ENCODE measurements at regions not wholly inside any gene's neighbourhood (a gene's known extent, or its start where the extent isn't known, plus 50 kb on each side); places are given as distances from the start of the nearest gene placed in this dataset.

DNA sequence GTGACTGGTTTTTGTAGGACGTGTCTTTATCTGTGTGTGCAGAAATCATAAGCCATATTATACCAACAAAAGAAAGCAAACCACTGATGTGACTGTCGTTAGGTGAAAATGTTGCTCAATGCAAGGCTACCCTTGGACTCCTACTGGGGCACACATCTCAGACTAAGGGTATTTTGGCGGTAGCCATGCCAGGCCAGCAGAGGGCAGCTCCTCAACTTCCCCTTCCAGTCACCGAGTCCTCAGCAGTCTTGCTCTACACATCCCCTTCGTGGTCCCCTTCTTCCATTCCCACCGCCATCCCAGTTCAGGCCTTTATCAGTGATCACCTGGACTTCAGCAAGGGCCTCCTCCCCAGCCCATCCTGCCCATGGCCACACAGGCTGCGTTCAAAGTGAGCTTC lies 113.7 kb upstream of the GGTLC1 start:
- no peak for DNase-seq

DNA sequence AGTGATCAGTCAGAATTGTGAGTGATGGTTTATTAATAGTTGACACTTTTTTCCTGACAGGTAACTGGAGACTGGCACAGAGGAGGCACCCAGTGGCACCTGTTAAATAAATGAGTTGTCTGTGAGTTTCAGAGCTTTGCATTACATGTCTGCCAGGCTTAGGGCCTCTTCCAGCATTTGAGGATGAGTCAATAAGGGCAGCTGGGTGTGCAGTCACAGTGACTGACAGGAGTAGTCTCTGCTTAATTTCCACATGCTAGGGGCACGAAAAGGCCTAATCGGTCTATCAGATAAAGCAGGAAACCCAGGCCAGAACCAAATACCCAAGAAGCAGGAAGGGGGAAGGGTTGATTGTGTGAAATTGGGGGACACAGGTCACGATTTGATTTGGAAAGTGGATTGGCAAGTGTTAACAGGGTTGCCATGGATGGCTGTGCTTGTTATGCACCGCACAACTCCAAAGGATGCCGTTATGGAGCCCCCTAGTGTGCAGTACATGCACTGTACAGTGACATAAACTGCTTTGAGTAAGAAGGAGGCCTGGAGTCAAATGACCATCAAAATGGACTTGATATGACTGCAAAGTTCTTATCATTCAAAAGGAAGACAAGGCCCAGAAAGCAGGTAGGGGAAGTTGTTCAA lies 111.9 kb upstream of the GGTLC1 start:
- DNase-seq, result peak; percentile 33

DNA sequence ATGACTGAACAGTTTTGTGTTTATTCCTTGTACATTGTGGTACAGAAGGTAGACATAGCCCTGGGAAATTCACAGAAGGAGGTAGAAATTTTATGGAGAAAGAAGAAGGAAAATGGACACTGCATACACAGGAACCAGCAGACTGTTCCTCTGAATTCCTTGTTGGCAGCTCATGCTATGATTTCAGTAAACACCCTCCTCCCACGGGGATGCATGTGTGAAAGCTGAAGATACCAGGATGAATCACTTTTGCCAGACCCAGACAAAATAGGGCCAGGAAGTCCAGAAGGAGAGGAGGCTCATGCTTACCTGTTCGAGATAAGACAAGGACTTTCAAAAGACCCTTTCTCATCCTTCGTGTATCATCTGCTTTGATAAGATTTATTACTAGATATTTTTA lies 110.3 kb upstream of the GGTLC1 start:
- no peak for DNase-seq

DNA sequence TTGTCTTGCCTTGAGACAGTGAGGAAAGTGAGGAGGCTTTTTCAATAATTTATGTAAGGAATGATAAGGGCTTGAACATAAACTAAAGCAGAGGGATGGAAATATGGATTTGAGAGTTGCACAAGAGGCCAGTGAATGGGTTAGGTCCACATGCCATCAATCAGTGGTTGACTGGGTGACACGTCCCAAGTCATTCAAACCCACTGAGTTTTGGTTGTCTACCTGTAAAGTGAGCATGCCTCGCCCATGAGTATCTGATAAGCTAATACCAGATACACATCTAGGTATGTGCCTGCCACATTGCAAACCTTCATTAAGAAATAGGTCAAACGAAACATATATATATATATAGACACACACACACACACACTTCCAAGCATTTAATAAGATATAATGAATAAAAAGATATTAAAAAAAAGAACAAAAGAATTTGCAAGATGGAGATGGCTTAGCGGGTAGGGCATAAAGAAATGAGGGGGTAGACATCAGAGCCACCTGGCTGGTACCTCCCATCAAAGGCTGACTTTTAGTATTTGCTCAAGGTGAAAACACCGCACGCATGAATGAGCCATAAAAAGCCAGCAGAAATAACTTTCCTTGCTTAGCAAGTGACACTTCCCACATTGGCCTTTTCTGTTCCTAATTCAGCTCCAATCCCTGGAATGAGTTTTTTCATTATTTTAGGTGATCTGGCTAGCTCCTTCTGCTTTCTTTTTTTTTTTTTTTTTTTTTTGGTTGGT lies 109.1 kb upstream of the GGTLC1 start:
- DNase-seq, result no peak

DNA sequence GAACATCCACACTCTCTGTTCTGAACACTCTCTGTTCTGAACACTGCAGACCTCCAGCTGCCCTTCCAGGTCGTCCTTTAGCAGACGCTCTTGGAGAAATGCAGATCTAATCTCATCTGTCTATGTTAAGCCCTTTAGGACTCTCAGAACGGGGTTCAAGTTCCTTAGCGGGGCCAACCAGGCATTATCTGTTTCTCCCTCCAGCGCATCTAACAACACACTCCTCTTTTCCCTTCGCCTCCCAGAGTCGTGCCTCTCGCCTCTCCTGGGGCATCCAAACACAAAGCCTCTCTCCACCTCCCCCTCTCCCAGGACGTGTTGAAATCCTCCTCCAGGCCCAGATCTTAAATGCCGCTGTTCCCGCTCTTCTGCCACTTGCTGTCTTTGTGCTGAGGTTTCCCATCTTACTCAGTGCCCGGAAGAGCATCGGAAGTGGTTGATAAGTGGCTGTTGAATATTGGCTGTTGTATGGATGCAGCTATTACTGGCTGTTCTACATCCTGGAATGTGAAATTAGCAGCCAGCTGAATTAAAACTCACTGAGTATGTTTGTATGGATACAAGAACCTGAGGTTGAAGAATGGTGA lies 108.4 kb upstream of the GGTLC1 start:
- DNase-seq, result no peak

DNA sequence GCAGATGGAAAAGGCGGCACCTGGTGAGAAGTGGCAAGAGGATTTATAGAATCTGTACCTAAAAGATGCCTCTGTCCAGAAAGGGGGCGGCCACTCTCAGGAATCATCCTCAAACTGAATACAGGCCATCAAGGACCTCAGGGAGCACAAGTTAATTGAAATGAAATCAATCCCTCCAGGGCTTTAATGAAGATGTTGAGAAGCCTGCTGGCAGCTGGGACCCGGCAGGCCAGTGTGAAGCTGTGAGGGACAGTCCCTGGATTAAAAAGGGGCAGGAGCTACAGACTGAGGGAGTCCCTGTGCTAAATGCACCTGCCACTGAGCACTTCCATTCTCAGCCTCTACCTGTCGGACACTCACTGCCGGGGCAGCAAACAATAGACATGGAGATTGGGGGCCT lies 107.7 kb upstream of the GGTLC1 start:
- DNase-seq, result no peak

DNA sequence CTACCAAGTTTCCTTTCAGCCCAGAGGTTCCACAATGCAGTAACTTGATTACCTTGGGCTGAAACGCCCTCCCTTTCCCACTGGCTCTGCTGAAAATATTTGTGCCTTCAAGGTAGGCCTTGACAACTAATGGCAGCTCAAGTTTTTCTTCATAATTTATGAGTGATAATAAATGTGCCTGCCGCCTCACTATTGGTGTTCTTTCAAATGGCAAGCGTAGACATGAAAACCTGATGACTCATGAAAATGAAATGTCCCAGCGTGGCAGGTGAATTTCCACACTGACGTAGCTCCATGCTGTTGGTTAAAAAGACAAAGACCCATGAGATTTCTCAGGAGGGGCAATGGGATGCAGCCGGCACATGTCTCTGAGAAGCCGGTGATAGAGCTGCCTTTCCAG lies 107.2 kb upstream of the GGTLC1 start:
- DNase-seq, result peak; percentile 18

DNA sequence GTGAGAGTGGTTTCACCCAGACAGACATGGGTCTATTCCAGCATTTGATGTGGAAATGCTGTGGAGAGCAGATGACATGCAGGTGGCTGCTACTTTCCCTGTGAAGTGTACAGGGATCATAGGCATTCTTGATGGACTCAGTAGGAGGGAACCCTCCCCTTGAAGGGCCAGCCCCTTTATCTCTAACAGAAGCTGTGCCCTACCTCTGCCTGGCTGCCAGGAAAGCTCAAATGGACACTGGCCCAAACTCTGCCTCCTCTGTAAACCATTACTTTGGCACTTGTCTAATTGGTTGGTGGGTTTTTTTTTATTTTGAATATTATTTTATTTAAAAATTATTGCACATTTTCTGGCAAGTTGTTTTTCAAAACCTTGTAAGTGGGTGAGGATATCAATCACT lies 106.7 kb upstream of the GGTLC1 start:
- no peak for DNase-seq

DNA sequence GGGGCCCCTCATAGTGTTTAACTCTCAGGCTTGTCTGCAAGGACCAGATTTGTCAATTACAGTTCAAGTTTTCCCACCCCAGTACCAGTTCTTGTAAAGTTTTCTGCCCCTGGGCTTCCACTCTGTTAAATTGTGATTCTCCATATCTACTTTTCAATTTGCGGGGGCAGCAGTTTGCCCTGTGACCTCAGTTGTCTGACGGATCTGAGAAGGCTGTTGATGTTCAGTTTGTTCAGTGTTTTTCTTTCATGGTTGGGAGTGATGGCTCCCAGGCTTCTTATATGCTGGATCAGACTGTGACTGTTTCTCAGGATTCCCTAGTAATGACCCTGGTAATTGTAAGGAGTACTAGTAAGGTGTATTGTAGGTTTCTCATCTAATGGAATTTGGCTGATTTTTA lies 101.0 kb upstream of the GGTLC1 start:
- no peak for DNase-seq

DNA sequence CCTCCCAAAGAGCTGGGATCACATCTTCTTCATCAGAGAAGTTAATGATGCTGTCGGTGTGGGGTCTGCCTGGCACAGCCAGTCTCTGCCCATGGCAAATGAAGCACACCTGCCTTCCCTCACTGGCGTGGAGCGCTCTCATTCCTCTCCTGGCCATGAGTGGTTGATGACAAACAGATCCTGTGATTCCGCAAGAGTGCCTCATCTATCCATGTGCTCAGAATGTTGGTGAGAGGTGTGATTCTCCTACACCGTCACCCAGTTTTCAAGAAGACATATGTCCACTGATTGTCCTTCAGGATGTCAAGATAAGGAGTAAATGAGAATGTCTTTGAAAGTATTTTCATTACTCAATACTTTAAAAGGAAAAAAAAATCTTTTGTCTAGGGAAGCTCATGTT lies 97.5 kb upstream of the GGTLC1 start:
- no peak for DNase-seq

DNA sequence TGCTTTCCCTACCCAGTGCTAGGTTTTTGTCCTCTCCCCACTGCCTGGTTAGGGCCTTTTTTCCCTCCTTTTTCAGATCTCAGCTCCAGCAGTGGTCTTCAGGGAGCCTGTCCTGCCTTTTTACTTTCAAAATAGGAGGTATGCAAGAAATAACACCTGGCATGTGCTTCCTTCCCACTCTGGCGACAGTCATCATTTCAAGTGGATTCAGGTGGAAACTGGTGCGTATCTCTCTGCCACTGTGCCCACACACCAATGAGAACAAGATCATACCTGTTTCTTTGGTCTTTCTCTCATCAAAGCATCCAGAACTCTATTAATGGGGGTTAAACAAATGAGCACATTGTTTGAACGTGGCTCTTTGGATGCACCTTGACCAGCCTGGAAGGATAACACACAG lies 95.7 kb upstream of the GGTLC1 start:
- DNase-seq, result no peak

DNA sequence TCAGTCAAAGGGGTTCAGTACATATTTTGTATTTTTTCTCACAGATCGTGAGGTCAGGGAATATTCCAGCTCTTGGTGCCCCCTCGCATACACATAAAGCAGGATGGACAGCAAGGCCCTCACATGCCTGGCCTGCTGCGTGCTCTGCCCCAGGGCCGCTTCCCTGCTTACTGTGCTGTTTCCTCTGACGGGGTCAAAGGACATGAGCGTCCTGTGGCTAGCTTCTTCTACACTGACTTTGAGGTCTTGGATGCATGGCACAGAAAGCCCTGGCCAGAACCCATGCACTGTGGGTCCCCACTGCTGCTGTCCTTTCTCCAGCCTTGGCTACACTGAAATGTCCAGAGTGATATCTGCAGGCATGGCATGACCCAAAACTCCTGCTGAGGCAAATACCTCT lies 92.5 kb upstream of the GGTLC1 start:
- no peak for DNase-seq

DNA sequence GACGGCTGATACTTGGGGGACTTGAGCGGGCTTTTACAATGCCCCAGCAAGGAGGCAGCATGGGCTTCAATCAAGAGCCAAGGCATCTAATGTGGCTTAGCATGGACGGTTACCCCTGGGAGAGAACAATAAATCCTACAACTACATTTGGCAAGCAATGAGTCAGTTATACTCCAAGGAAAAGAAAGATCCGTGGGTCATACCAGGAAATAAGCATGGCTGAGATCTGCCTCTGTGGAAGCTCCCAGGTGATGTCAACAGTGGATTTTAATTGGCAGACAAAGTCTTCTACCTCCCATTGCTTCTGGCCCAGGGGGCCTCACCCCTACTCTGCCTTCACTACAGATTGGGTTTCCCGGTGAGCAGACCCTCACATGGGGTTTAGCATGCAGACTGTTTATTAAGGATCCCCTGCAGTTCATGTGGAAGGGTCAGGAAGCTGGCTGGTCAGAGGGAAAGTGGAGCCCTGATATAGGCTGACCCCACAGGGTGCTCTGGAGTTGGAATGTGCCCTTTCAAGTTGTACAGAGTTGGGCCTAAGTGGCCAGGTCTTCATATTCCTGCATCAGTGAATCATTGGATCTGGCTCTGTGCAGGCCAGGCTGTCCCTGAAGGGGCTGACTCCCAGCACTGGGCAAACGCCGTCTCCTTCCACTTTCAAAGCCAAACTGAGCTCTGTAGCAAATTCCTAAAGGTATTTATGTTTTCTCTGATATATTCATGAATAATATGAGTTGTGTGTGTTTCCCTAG lies 91.3 kb upstream of the GGTLC1 start:
- DNase-seq, result no peak

DNA sequence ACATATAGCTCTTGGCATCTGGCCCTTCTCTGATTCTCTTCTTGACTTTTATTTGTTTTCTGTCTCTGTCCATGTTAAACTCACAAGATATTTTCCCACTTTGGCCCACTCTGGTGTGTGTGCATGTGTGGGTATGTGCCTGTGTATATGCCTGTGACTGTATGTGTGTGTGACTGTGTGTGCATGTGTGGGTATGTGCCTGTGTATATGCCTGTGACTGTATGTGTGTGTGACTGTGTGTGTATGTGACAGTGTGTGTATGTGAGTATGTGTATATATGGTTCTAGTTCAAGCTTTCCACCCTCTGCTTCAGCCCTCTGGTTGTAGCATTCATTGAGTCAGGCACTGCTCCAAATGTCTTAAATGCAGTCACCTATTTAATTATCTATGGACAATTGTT lies 88.6 kb upstream of the GGTLC1 start:
- DNase-seq, result no peak

DNA sequence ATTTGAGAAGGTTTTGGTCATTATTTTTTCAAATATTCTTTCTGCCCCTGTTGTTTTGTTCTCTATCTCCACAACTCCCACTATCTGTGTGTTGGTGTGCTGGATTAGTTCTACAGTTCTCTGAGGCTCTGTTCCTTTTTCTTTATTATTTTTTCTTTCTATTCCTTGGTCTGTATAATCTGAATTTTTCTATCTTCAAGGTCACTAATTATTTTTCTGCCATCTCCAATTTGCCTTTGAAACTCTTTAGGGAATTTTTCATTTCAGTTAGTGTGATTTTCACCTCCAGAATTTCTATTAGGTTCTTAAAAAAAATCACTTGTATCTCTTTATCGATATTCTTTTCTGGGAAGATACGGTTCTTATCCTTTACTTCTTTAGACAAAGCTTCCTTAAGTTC lies 82.1 kb upstream of the GGTLC1 start:
- DNase-seq, result no peak

DNA sequence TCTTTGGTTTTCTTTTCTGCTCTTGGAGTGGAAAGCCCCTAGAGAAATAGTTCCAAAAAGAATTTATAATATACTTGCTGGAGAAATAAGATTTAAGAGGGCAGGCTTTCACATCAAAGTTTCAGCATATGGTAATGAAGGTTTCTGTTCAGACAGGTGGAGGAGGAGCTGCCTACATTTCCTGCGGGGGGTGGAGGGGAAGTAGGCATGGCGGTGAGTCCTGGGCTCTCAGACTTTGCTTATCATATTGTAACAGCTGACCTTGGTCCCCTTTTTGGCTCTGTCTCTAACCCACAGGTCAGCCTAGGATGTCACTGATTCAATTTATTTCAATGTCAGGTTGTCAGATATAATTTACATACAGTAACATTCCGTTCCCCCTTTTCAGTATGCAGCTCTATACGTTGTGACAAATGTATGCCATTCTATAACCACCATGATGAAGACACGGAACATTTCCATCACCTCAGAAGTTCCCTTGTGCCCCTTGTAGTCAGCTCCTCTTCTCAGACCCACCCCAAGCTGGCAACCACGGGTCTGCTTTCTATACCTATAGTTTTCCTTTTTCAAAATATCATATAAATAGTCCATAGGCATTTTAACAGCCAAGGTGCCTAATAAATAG lies 77.6 kb upstream of the GGTLC1 start:
- no peak for DNase-seq

DNA sequence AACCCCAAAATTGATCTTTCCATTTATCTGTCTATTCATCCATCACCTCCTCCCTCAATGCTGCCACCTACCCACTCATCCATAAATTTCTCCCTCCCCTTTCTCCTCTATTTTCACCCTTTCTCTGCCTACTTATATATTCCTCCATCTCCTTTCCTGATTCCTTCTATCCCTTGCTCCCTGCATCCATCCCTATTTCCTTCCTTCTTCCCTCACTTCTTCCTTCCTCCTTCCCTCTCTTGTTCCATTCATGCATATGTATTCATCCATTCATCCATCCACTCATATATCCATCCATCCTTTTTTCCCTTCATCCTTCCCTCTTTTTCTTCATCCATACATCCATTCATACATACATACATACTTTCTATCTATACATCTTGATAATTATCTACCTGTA lies 76.3 kb upstream of the GGTLC1 start:
- no peak for DNase-seq

DNA sequence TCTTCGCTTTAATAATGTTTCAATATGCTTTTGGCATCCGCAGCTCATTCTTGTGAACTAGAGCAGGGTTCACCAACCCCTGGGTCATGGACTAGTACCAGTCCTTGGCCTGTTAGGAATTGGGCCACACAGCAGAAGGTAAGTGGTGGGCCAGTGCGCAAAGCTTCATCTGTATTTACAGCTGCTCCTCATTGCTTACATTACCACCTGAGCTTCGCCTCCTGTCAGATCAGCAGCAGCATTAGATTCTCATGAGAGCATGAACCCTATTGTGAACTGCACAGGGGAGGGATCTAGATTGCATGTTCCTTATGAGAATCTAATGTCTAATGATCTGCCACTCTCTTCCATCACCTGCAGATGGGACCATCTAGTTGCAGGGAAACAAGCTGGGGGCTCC lies 75.5 kb upstream of the GGTLC1 start:
- DNase-seq, result no peak

DNA sequence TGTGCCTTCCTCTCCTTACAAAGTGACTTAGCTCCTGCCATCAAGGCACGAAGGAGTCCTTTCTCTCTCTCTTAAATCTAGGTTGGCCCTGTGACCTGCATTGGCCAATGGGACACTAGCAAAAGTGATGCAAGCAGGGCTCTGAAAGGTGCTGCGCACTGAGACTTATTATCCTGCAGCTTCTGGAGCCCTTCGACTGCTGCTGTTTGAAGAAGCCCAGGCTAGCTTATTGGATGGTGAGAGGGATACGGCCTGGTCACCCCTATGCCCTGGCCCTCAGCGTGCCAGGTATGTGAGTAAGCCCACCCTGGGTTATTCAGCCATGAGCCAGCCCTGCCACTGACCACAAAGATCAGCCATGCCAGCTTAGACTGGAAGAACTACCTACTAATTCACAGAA lies 74.5 kb upstream of the GGTLC1 start:
- DNase-seq, result no peak

DNA sequence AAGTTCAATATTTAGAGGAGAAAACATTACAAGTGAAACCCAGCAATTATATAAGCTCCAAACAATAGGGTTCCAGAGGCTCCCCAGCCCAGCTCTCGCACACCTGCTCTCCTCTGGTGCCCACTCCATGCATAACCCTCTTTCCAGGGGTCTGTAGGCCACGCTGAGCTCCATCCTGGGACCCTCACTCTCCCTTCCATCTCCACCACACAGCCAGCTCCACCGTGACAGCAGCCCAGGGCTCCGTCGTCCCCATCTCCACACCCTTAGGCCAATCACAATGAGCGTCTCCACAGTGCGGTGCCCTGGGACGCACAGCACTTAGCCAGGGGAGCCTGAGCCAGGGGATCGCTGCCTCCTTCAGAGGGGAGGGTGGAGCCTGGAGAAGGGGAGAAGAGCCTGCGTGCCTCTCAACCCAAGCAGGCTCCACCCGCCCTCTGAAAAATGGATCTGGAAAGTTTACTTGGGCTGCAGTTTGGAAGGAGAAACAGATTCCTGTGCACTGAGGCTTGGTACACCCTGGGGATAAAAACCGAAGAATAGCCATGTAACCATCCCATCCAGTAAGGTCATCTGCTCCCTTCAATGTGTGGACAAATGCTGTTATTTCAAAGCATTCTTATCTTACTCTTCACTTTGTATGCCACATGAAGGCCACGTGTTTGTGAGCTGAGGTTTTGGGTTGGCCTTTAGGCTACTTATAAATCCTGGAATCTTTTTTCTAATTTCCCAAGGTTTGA lies 72.4 kb upstream of the GGTLC1 start:
- DNase-seq, result no peak

DNA sequence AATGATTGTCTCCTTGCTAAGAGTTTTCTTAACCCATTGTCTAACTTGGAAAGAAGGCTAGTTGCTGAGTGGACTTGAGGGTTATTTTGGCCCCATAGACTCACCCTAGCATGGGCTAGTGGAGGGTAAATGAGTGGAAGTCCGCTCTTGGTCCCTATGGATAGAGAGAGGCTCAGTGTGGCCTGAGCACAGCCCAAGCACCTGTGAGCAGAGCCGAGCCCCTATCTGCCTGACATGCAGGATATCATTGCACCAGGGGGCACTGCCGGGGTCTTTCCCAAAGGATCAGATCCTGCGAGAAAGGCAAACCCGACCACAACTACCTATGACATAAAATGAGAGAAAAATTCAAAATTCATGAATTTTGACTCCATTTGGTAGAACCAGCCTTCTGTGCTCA lies 70.6 kb upstream of the GGTLC1 start:
- no peak for DNase-seq

DNA sequence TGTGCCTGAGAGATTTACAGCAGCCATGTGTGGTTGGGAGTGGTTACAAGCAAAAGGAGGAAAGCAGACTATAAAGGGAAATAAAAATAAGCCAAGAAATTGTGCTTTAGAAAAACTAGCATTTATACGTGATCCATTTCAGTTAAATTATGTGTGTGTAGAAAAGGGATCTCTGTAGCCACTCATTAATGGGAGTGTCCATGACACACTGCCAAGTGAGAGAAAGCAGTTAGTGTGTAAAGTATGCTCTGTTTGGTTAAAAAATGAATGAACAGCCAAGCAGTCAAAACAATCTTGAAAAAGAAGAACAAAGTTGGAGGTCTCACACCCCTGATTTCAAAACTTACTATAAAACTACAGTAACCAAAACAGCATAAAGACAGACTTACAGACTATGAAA lies 67.9 kb upstream of the GGTLC1 start:
- no peak for DNase-seq
